ENCODE measurements at regions not wholly inside any gene's neighbourhood (a gene's known extent, or its start where the extent isn't known, plus 50 kb on each side); places are given as distances from the start of the nearest gene placed in this dataset.
"Not testable (repeated sequence)": the region's sequence is repeated elsewhere in the genome, so short reads cannot be mapped to it uniquely, and the experiment has no call there.

DNA sequence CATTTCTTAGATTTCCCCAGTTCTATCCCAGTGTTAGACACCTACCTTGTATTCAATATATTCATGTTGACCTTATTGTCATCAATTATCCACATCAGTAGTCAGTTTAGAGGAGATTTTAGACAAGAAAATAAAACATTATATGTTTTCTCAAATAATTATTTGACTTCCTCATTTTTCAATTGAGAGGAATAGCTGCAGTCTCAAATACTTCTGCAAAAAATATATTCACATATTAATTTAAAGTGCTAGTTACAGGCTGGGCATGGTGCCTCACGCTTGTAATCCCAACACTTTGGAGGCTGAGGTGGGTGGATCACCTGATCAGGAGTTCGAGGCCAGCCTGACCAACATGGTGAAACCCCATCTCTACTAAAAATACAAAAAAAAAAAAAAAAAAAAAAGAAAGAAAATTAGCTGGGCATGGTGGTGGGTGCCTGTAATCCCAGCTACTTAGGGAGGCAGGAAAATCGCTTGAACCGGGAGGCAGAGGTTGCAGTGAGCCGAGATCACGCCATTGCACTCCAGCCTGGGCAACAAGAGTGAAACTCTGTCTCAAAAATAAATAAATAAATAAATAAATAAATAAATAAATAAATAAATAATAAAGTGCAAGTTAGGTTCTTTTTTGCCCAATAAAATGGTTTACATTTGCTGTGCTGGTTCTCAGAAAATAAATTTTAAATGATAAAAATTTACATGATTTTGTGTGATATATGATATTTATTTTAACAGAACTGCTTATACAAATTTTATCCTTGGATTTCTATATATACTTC, 565.3 kb upstream of the GOLIM4 start:
- H3K27ac Mint-ChIP-seq; DNase-seq; H3K27me3 Mint-ChIP-seq (ENCODE audit: low read depth); H3K36me3 Mint-ChIP-seq (ENCODE audit: insufficient read depth in 2 of 2); ATAC-seq (replicated peaks in 1 of 2); H3K4me3 Mint-ChIP-seq; H3K4me1 Mint-ChIP-seq (ENCODE audit: low read depth); H3K9me3 Mint-ChIP-seq: not testable (repeated sequence)

DNA sequence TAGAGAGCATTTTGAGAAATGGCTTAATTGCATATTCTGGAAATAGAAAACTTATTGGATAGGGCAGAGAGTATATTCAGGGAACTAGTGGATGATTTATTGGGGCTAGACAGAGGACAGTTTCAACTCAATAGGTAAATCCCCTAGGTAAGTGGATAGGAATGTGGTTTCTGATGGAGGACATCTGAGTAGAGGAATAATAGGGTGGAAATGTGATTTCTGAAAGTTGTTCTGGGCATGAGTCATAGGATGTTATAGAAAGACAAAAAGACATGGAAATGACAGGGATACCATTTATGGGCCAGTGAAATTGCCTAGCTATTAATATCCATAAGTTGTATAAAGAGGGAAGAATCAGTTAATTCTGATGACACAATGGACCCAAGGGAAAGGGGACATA, 563.3 kb upstream of the GOLIM4 start:
- Mint-ChIP-seq H3K9me3 (peaks cover 0 to 2% of the 10 kb centered on the region in 2 donors), H3K27ac (no peak overlapping the region), H3K27me3 (ENCODE audit: low read depth) (no peaks in the 10 kb centered on the region), H3K36me3 (ENCODE audit: insufficient read depth in 2 of 2) (no peaks in the 10 kb centered on the region), H3K4me3 (no peak overlapping the region), H3K4me1 (ENCODE audit: low read depth) (no peaks in the 10 kb centered on the region)
- DNase-seq (no peak), ATAC-seq (replicated peaks in 1 of 2) (no peak)

DNA sequence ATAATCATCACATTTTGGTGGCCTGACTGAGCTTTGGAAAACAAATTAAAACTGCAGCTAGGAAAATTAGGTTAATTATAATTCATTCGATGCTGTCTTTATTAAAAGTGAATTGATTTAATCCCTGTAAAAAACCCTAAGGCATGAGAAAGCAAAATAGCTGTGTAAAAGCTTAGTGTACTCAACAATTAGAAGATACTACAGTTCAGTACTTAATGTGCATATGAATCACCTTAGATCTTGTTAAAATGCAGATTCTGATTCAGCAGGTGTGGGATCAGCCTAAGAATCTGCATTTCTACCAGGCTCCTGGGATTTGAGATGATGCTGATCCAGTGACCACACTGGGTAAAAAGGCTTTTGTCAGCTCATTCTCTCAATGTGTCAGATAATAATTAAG, 559.9 kb upstream of the GOLIM4 start:
- Mint-ChIP-seq H3K9me3 (peaks cover 0 to 2% of the 10 kb centered on the region in 2 donors), H3K36me3 (ENCODE audit: insufficient read depth in 2 of 2) (no peaks in the 10 kb centered on the region), H3K4me3 (no peak overlapping the region), H3K27ac (no peak overlapping the region), H3K4me1 (ENCODE audit: low read depth) (no peaks in the 10 kb centered on the region), H3K27me3 (ENCODE audit: low read depth) (no peaks in the 10 kb centered on the region)
- DNase-seq: no peak
- ATAC-seq (replicated peaks in 1 of 2): no peak

- no peak for DNase-seq
- Mint-ChIP-seq H3K36me3 (ENCODE audit: insufficient read depth in 2 of 2) (no peaks in the 10 kb centered on the region), H3K4me1 (ENCODE audit: low read depth) (no peaks in the 10 kb centered on the region), H3K27ac (no peak overlapping the region), H3K9me3 (peaks cover 0 to 2% of the 10 kb centered on the region in 2 donors), H3K27me3 (ENCODE audit: low read depth) (no peaks in the 10 kb centered on the region), H3K4me3 (no peak overlapping the region)
- ATAC-seq (replicated peaks in 1 of 2): no peak
These were observed 559.0 kb upstream of the GOLIM4 start for GRCh38 chr3:168654700-168655099.

- H3K4me3 Mint-ChIP-seq: no peak overlapping the region
- H3K4me1 Mint-ChIP-seq (ENCODE audit: low read depth): no peaks in the 10 kb centered on the region
- ATAC-seq (replicated peaks in 1 of 2): no peak
- no peaks in the 10 kb centered on the region for H3K27me3 Mint-ChIP-seq (ENCODE audit: low read depth)
- no peaks in the 10 kb centered on the region for H3K36me3 Mint-ChIP-seq (ENCODE audit: insufficient read depth in 2 of 2)
- H3K27ac Mint-ChIP-seq: no peak overlapping the region
- H3K9me3 Mint-ChIP-seq: peaks cover 0 to 2% of the 10 kb centered on the region in 2 donors
- DNase-seq: no peak
These were observed 557.5 kb upstream of the GOLIM4 start for GRCh38 chr3:168653255-168653654.

GRCh38 chr3:168648321-168648720, 552.6 kb upstream of the GOLIM4 start:
- DNase-seq: no peak
- no peak overlapping the region for H3K4me3 Mint-ChIP-seq
- no peak overlapping the region for H3K27ac Mint-ChIP-seq
- no peaks in the 10 kb centered on the region for H3K36me3 Mint-ChIP-seq (ENCODE audit: insufficient read depth in 2 of 2)
- no peaks in the 10 kb centered on the region for H3K27me3 Mint-ChIP-seq (ENCODE audit: low read depth)
- no peak for ATAC-seq (replicated peaks in 1 of 2)
- no peaks in the 10 kb centered on the region for H3K4me1 Mint-ChIP-seq (ENCODE audit: low read depth)
- no peaks in the 10 kb centered on the region for H3K9me3 Mint-ChIP-seq

DNA sequence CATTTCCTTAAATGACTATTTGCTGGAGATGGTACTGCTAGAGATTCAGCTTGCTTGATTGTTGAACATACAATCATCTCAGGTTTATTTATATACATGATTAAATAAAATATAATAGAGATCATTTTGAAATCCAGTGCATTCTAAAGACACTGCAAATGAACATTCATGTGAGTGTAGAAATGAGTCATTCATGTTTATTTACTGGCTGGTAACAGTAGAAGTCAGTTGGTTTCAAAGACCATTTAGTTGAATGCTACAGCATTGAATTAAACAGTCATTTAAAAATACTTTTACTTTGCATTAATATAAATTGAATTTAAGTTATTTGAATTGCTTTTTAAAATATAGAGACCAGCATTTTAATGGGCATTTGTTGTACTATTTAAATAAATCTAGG, 551.9 kb upstream of the GOLIM4 start:
- H3K27me3 Mint-ChIP-seq (ENCODE audit: low read depth): no peaks in the 10 kb centered on the region
- DNase-seq (no peak), ATAC-seq (replicated peaks in 1 of 2) (no peak)
- H3K27ac Mint-ChIP-seq: no peak overlapping the region
- no peaks in the 10 kb centered on the region for H3K9me3 Mint-ChIP-seq
- H3K36me3 Mint-ChIP-seq (ENCODE audit: insufficient read depth in 2 of 2): no peaks in the 10 kb centered on the region
- H3K4me3 Mint-ChIP-seq: no peak overlapping the region
- H3K4me1 Mint-ChIP-seq (ENCODE audit: low read depth): no peaks in the 10 kb centered on the region

DNA sequence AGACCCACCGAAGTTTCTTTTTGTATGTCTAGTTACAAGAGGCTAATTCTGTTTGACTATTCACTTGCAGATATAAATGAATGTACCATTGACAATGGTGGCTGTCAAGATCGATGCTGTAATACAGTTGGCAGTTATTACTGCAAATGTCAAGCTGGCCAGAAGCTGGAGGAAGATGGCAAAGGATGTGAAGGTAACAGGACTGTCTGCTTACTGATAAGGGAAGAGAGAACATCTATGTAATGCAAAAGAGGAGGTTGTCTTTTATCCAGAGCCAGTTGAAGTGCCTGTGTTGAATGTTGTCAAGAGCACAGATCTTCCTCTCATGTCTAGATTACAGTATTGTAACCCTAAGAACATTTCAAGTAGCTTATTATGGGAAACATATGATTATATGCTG, 549.5 kb upstream of the GOLIM4 start:
- Mint-ChIP-seq H3K27ac (no peak overlapping the region), H3K4me1 (ENCODE audit: low read depth) (no peaks in the 10 kb centered on the region), H3K4me3 (no peak overlapping the region), H3K36me3 (ENCODE audit: insufficient read depth in 2 of 2) (no peaks in the 10 kb centered on the region), H3K9me3 (no peaks in the 10 kb centered on the region), H3K27me3 (ENCODE audit: low read depth) (no peaks in the 10 kb centered on the region)
- no peak for ATAC-seq (replicated peaks in 1 of 2)
- no peak for DNase-seq

- DNase-seq: no peak
- Mint-ChIP-seq H3K4me1 (ENCODE audit: low read depth) (no peaks in the 10 kb centered on the region), H3K9me3 (no peaks in the 10 kb centered on the region), H3K27ac (no peak overlapping the region), H3K4me3 (no peak overlapping the region), H3K36me3 (ENCODE audit: insufficient read depth in 2 of 2) (no peaks in the 10 kb centered on the region), H3K27me3 (ENCODE audit: low read depth) (no peaks in the 10 kb centered on the region)
- no peak for ATAC-seq (replicated peaks in 1 of 2)
These were observed 532.8 kb upstream of the GOLIM4 start for GRCh38 chr3:168628549-168628948.

GRCh38 chr3:168625477-168625876, 529.8 kb upstream of the GOLIM4 start:
- H3K4me1 Mint-ChIP-seq (ENCODE audit: low read depth): no peaks in the 10 kb centered on the region
- DNase-seq (no peak), ATAC-seq (replicated peaks in 1 of 2) (no peak)
- no peaks in the 10 kb centered on the region for H3K36me3 Mint-ChIP-seq (ENCODE audit: insufficient read depth in 2 of 2)
- H3K27me3 Mint-ChIP-seq (ENCODE audit: low read depth): no peaks in the 10 kb centered on the region
- peaks cover 0 to 2% of the 10 kb centered on the region in 2 donors for H3K9me3 Mint-ChIP-seq
- no peak overlapping the region for H3K27ac Mint-ChIP-seq
- H3K4me3 Mint-ChIP-seq: no peak overlapping the region

DNA sequence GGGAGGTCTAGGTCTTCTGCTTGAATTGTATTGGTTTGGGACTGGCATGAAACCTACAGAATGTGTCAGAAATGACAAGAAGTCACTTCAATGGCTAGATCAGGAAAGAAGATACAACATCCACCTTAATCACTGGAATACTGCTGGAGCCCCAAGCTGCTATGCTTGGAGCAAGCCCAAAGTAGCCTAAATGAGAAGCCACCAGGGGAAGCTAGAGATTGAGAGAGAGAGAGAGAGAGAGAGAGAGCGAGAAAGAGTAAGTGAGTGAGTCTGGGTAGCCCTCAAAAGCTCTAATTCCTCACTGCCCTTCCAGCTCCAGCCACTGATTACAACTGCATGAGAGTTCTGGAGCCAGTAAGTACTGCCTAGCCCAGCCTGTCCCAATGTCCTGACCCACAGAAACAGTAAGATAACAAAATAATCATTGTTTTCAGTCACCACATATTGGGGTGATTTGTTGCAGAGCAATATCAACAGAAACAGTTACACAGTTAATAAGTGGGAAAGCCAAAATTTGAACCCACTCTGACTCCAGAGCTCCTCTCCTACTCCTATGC, 529.2 kb upstream of the GOLIM4 start:
- ATAC-seq (replicated peaks in 1 of 2) (no peak), DNase-seq (no peak)
- Mint-ChIP-seq H3K27ac (no peak overlapping the region), H3K27me3 (ENCODE audit: low read depth) (no peaks in the 10 kb centered on the region), H3K9me3 (peaks cover 0 to 2% of the 10 kb centered on the region in 2 donors), H3K4me1 (ENCODE audit: low read depth) (no peaks in the 10 kb centered on the region), H3K4me3 (no peak overlapping the region), H3K36me3 (ENCODE audit: insufficient read depth in 2 of 2) (no peaks in the 10 kb centered on the region)

DNA sequence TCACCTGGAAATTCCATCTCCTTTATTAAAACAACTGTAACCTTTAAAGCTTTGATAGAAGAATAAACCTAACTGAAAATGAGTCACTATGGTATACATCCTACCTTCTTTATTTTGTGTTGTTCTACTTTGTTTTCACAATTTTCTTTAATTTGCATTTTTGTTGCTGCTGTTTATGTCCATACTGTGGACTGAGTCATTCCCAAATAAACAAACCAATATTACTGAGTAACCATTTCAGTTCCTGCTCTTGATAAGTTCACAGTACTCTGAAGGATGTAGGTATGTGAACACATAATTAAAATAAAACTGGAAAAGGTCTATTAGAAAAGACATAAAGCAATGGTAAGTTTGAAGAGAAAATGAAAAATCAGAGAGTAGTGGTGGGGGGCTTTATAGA, 528.5 kb upstream of the GOLIM4 start:
- DNase-seq: no peak
- no peaks in the 10 kb centered on the region for H3K36me3 Mint-ChIP-seq (ENCODE audit: insufficient read depth in 2 of 2)
- H3K9me3 Mint-ChIP-seq: peaks cover 0 to 2% of the 10 kb centered on the region in 2 donors
- H3K4me1 Mint-ChIP-seq (ENCODE audit: low read depth): no peaks in the 10 kb centered on the region
- H3K4me3 Mint-ChIP-seq: no peak overlapping the region
- no peak overlapping the region for H3K27ac Mint-ChIP-seq
- no peak for ATAC-seq (replicated peaks in 1 of 2)
- no peaks in the 10 kb centered on the region for H3K27me3 Mint-ChIP-seq (ENCODE audit: low read depth)

- Mint-ChIP-seq H3K36me3 (ENCODE audit: insufficient read depth in 2 of 2) (no peaks in the 10 kb centered on the region), H3K27ac (no peak overlapping the region), H3K4me3 (no peak overlapping the region), H3K4me1 (ENCODE audit: low read depth) (no peaks in the 10 kb centered on the region), H3K27me3 (ENCODE audit: low read depth) (no peaks in the 10 kb centered on the region), H3K9me3 (peaks cover 0 to 2% of the 10 kb centered on the region in 2 donors)
- no peak for DNase-seq
- ATAC-seq (replicated peaks in 1 of 2): no peak
These were observed 527.1 kb upstream of the GOLIM4 start for GRCh38 chr3:168622795-168623194.

GRCh38 chr3:168620854-168621253, 525.1 kb upstream of the GOLIM4 start:
- Mint-ChIP-seq H3K36me3 (ENCODE audit: insufficient read depth in 2 of 2) (no peaks in the 10 kb centered on the region), H3K27ac (no peak overlapping the region), H3K4me3 (no peak overlapping the region), H3K9me3 (peaks cover 0 to 2% of the 10 kb centered on the region in 2 donors), H3K27me3 (ENCODE audit: low read depth) (no peaks in the 10 kb centered on the region), H3K4me1 (ENCODE audit: low read depth) (no peaks in the 10 kb centered on the region)
- ATAC-seq (replicated peaks in 1 of 2): no peak
- DNase-seq: no peak

Data from activated T-cell treated with anti-CD3 and anti-CD28 coated beads, Interleukin-2, amount 50 U/mL, for 72 hours (primary cell).